HG02642 (cell line): ENCODE measurements at regions not wholly inside any gene's neighbourhood (a gene's known extent, or its start where the extent isn't known, plus 50 kb on each side); places are given as distances from the start of the nearest gene placed in this dataset.

Experiments
- ATAC-seq: cut with Tn5 transposase; IDR thresholded peaks from one replicate; pipeline ENCODE4 v1.9.1; 2021; ENCODE audit warnings: mild to moderate bottlenecking; ENCODE audit not compliant: unreplicated experiment, poor library complexity

DNA sequence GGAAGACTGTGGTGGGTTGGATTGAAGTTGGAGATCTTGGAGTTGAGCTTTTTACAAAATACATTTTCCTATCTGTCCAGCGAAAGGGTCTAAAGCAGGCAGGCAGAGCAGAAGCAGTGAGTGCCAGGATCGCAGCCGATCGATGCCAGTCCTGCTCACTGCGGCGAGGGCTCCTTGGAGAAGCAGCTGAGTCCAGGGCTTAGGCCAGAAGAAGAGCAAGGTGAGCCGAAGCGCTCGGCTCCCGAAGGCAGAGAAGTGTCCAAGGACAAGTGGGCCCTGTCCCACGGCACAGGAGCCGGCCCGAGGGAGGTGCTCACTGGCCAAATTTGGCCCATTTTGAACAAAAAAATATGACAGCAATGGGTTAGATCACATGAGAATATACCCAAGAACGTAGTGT, 637.8 kb downstream of the BRD1 start:
- no peak for ATAC-seq

DNA sequence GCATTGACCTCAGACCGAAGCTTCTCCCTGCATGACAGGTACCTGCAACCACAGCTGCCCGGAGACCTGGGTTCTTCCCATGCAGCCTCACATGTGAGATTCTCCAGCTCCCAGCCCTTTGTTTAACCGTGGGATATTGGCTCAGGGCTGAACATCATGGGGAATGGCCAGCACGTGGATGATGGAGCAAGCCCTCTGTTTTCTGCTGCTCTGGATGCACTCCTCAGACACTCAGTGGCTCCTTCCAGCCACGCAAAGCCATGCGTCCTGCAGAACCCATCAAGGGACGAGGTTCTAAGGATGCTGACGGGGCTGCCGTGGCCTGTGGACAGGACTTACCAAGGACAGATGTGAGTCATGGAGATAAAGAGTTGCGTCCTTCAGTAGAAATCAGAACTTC, 639.1 kb downstream of the BRD1 start:
- no peak for ATAC-seq

DNA sequence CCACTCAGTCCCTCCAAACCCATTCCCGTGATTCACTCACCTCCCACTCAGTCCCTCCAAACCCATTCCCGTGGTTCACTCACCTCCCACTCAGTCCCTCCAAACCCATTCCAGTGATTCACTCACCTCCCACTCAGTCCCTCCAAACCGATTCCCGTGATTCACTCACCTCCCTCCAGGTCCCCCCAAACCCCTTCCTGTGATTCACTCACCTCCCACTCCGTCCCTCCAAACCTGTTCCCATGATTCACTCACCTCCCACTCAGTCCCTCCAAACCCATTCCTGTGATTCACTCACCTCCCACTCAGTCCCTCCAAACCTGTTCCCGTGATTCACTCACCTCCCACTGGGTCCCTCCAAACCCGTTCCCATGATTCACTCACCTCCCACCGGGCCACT, 639.6 kb downstream of the BRD1 start:
- no peak for ATAC-seq

DNA sequence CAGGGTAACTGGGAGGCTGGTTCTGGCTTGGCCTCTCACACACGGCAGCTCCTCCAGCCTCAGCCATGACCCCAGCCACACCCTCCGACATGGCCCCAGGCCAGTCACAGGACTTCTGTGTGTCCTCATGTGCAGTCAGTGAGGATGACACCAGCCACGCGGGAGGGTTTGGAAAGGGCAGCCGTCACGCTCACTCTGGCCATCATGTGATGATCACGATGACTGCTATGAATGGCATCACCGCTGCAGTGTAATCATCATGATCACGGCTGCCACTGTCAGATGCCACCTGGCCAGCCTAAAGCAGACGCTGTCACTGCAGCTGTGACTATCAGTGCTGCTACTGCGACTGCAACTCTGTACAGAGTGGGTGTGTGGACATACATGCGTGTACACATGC, 640.9 kb downstream of the BRD1 start:
- ATAC-seq = no peak

DNA sequence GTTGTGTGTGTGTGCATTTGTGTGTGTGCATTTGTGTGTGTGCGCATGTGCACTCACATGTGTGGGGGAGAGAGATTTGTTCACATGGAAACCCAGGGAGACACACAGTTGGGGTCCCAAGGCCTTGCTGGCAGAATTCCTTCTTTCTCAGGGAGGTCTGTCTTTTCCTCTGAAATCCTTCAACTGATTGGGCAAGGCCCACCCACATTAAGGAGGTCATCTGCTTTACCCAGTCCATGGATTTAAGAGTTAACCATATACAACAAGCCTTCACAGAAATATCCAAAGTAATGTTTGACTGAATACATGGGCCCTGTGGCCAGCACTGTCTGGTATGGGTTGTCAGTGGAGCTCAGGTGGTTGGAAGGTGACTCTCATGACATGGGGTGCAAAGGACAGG, 641.4 kb downstream of the BRD1 start:
- ATAC-seq = no peak

DNA sequence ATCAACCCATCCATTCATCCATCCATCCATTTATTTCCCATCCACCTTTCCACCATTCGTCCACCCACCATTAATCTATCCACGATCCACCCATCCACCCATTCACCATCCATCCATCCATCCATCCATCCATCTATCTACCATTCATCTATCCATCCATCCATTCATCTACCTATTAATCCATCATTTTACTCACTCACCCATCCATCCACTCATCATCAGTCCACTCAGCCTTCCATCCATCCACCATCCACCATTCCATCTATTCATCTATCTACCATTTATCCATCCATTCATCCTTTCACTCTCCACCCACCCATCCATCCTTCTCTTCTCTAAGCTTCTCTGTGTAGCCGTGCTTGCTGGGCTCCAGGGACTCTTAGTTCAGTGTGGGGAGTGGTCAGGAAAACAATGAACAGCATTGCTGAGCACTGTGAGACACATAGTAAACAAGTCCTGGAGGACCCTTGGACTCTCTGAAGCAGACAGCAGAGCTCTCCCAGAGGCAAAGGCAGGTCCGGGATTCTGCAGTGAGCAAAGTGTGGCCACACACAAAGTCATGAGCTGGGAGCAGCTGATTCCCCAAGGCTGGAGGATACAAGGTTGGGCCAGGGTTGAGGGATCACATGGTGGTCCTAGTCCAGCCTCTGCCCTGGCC, 642.2 kb downstream of the BRD1 start:
- no peak for ATAC-seq

DNA sequence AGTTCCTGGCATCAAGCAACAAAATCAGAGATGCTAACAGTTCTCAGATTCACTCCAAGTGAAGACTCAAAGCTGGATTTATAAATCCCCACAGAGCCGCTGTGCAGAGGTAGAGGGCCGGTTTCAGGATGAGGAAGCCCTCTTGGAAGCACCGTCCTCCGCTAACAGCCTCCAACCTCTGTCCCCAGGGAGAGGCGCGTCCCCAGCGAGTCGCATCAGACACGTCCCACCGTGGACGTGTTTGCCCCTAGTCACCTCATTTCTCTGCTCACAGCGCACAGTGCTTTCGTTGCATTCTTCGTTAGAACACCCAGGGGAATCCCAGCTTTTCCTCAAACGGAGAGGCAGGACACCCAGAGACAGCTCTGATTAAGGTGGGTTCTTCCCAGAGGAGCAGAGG, 642.9 kb downstream of the BRD1 start:
- no peak for ATAC-seq

DNA sequence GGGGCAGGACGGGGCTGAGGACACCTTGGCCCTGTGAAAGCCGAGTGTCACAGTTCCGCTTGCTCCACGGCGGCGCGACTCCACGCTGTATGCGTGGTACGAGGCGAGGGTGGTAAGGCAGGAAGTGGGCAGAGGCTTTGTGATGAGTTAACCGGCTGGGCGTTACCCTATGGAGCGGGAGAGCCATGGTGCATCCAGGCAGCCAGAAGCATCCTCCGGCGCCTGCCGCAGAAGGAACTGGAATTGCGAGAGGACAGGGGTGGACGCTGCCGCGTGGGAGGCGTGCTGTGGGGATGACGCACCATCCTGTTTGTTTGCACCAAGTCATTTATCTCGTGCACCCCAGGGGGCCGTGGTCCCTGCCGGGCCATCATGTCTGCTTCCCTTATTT, 643.9 kb downstream of the BRD1 start:
- no peak for ATAC-seq

DNA sequence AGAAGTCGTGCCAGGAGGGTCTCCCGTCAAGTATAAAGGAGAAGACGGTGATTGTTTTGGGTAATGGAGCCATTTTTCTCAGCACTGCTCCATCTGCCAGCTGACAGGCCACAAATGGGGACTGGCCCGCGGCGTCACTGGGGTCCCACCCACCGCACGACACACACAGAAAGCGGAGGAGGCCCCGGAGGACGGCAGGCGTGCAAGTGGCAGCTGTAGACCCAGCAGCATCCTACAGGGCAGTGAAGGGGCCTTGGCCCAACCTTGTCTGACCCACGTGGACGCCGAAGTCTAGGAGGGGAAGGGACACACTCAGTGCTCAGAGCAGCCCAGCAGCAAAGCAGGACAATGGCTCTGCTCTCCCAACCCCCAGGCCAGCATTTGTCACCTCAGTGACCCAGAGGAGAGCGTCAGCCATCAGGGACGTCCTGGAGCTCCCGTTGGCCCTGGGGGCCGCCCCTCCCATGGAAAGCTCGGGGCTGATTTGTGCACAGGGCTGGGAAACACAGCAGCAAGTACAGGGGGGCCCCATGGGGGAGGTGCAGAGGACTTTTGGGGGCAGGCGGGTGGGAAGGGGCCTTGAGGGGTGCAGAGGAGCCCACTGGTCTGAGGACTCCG, 644.4 kb downstream of the BRD1 start:
- ATAC-seq = no peak

DNA sequence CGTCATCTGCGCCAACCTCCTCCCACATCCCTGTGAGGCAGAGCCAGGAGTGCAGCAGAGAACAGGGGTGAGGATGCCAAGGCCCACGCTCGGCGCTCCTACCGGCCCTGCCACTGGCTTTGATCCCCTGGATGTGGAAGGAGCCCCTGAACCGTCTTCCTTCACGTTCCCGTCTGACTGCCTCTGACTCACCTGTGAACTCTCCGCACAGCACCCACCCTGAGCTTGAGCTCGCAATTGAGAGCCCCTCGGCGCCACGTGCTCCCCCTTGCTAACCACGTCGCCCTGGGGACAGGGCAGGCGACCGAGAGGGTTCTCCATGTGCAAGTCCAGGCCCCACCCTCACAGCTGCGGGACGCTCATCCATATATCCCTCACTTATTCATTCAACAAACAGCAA, 645.3 kb downstream of the BRD1 start:
- ATAC-seq = no peak

DNA sequence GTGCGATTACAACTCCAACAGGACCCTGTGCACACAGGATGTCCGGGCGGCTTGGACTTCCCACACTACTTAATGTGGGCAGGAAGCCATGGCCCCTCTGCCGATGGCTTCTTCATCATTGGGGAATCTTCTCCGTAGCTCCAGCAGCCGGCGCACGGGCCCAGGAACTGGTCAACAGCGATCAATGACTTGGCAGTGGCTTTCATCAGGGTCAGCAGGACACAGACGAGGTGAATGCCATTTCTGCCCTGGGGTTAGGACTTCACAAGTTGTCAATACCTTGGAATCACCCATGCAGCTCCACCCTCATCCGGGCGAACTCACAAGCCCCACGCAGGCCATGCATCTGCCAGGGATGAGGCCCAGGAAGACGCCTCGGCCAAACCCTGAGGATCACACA, 645.7 kb downstream of the BRD1 start:
- no peak for ATAC-seq

DNA sequence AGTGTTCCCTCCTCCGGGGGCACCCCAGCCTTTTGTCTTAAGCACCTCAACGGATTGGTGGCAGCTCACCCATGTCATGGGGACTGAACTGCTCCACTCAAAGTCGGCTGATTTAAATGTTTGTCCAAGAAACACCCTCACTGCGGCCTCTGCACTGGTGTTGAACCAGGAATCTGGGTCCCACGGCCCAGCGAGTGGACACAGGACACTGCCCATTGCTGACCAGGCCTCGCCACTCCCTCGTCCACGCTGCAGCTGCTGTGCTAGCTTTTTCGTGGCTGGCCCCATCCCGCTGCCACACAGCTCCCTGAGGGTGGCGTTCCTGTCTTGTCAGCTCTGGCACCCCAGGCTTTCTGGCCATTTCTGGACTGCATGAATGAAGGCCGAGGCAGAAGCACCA, 646.2 kb downstream of the BRD1 start:
- no peak for ATAC-seq

DNA sequence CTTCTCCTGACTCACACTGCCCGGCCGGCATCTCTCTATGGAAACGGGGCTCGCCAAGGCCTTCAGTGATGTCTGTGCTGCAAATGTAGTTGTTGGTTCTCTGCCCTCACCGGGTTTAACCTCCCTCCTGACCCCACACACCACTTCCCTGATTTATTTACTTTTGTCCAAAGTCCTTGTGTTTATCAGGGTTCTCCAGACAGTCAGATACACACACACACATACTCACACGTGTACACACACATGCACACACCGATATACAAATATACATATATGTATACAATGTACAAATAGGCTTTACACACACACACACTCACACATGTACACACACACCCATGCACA, 647.0 kb downstream of the BRD1 start:
- no peak for ATAC-seq

DNA sequence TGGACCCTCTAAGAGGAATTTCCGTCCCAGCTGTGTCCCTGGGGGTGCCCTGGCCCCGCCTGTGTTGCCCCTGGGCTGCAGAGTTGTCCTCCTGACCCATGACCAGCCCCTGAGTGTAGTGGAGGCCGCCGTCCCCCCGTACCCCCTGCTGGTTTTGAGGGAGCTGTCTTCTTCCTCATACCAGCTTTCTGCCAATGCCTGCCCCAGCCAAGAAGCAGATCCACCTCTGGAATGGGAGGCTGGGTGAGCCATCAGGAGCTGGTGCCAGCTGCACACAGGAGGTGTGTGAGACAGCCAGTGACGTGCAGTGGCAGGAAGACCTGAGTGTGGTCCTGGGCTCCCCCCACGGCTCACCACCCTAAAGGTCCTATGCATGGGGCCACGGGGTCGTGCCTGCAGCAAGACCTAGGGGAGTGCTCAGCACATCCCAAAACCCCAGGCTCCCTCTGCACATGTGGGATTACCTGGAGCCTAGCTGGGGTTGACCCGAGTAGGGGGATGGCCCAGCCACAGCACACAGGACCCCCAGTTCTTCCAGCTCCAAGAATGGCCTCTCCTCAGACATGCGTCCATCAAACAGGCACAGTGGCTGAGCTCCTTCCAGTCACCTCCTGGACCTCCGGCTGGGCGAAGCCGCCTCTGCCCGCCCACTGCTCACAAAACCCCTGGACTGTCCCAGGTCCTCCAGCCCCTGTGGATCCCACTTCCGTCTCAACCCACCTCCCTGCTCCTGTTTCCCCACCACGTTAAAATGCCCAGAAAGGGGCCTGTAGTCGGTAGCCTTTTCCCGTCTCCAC, 647.6 kb downstream of the BRD1 start:
- no peak for ATAC-seq

DNA sequence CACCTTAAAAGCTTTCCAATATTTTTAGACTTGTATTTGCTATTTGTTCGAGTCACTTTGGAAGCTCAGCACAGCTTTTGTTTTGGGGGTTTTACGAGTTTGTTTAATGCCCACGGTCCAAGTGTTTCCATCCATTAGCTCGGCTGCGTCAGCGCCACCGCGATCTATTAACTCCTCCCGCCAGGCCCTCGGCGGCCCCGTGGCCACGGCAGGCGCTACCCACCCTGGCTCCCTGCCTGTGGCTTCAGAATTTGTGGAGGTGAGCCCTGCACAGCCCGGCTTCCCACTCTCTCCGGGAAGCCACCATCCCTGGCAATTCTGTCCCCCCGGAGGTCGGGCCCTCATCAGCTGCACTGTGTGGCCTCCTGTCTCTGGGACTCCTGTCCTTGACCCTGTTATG, 648.5 kb downstream of the BRD1 start:
- ATAC-seq = no peak

DNA sequence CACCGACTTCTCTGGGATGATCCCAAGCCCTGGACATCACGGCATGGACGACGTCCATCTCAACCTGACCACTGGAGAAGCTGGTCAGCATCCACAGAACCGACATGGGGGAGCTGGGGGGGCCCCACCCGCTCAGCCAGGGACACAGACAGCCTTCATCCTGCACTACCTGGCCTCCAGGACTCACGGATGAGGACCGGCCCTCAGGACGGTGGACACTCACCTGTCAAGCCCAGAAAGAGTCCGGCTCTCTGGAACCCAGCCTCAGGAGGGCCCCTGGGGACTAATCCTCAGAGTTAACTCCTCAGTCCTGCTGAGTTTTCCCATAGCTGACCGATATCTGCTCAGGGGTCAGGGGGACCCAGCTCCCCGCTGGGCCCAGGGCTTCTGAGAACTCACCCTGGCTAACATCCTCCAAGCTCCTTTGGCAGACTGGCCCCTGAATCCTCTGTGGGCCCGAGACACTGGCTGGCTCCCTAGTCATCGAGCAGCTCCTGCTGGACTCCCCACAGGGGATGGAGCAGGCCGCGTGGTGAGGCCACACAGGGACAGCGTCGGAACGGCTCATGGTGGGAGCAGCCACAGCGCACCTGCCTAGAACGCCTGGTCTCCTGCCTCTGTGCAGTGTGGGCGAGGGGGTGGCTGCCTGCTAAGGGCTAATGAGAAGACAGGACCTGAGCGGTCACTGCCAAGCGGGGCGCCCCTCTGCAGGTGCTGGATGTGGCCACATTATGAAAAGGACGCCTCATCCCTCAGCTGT, 649.2 kb downstream of the BRD1 start:
- ATAC-seq = no peak

DNA sequence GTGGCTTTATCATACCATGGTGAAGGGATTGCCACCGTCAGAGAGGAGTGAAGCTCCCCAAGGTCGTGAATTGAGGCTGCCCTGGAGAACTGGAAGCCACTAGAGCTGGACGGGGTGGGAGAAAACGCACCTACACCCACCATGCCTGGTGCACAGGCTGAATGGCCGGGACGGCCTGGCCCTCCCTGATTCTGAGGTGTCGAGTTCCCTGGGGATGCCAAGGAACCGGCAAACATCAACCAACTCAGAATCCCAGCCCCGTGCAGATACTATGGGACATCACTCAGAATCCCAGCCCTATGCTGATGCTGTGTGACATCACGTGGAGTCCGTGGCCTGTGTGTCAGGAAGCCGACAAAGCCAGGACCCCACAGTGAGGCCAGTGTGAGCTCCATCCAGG, 650.0 kb downstream of the BRD1 start:
- ATAC-seq = no peak

DNA sequence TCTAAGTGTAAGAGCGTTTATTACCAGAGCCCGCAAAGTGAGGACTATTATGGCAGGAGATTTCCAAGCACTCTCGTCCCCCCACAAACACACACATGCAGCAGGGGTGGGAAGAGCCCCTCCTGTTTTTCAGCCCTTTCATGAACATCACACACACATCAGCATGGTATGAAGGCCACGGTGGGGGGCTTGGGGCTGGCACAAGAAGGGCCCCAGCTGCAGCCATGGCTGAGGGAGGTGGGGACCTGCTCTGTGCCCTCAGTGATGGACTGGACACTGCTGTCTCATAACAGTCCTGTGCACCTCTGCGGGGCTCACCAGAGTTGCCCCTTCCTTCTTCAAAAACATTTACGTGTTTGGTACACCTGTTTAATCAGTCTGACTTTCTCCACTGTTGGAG, 650.7 kb downstream of the BRD1 start:
- no peak for ATAC-seq

DNA sequence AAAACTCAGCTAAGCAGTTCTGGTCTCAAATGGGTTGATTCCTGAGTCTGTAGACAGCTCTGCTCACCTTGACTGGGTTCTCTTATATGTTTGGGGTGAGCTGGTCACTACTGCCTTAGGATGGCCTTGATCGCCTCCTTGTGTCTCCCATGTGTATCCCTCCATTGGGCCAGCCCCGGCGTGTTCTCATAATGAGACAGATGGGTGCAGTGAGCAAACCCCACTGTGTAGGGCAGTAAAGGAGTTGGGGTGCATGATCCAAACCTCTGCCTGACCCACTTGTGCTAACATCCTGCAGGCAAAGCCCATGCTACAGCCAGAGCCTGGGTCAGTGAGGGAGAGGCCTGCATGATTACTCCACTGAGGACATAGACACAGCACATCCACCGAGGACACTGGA, 657.6 kb downstream of the BRD1 start:
- ATAC-seq = no peak

DNA sequence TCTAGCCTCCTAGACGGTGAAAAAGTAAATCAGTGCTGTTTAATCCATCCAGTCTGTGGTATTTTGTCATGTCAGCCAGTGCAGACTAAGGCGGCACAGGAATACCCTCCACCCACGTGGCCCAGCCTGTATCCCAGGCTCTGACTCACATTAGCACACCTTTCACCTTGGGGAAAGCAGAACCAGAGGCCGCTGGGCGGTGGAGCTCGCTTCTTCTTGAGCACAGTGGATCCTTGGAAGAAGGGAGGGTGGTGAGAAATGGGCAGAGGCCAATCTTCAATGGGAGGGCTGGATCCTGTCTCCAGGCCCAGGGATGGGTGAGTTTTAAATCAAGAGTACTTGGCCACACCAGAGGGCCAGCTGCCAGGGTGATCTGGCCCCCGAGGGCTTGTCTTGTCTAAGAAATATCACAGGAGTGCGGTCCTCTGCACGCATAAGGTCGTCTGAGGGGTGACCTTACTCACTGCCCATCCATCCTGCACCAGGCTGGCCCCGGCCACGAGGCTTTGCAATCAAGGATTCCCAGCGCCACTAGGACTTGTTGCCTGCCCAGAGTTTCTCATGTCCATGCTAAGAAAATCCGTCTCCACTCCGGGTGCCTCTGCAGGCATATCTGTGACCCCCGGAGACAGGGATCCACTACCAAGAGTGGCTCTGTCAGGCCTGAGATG, 658.5 kb downstream of the BRD1 start:
- ATAC-seq = no peak
